22Rv1 (cell line): ENCODE measurements at regions not wholly inside any gene's neighbourhood (a gene's known extent, or its start where the extent isn't known, plus 50 kb on each side); places are given as distances from the start of the nearest gene placed in this dataset.

Source experiments
- CTCF ChIP-seq: fragments of 450-650 bp; IDR thresholded peaks from 2 replicates; pipeline ENCODE4 v1.5.1; 2017; ENCODE audit warnings: mild to moderate bottlenecking
- ZFX ChIP-seq: fragments of 450-650 bp; IDR thresholded peaks from 2 replicates; pipeline ENCODE4 v1.6.1; 2017; ENCODE audit warnings: antibody characterized with exemption, borderline replicate concordance

- TF ChIP-seq CTCF (no peak), ZFX (no peak)
Observed at GRCh38 chr7:140281960-140282359, 105.2 kb upstream of the KDM7A start.
